GM19397 (cell line): ENCODE measurements at regions not wholly inside any gene's neighbourhood (a gene's known extent, or its start where the extent isn't known, plus 50 kb on each side); places are given as distances from the start of the nearest gene placed in this dataset.
A peak's percentile ranks its signal among the peaks of the same experiment; 100 is the strongest.

Source experiments
- ATAC-seq: cut with Tn5 transposase; IDR thresholded peaks from one replicate; pipeline ENCODE4 v1.9.1; 2021; ENCODE audit warnings: mild to moderate bottlenecking, moderate library complexity; ENCODE audit not compliant: unreplicated experiment

GRCh38 chrX:19172741-19173140 is 50.5 kb upstream of the ADGRG2 start:
- no peak for ATAC-seq

- ATAC-seq = no peak
Observed at GRCh38 chrX:19174401-19175025, 52.2 kb upstream of the ADGRG2 start.

GRCh38 chrX:19176901-19177630 is 54.8 kb upstream of the ADGRG2 start:
- no peak for ATAC-seq

- ATAC-seq = no peak
Observed at GRCh38 chrX:19177721-19178120, 55.5 kb upstream of the ADGRG2 start.

- ATAC-seq = no peak
Observed at GRCh38 chrX:19178402-19178801, 56.1 kb upstream of the ADGRG2 start.

GRCh38 chrX:19179389-19179788 is 57.1 kb upstream of the ADGRG2 start:
- ATAC-seq = no peak

- no peak for ATAC-seq
Observed at GRCh38 chrX:19181345-19181744, 59.1 kb upstream of the ADGRG2 start.

GRCh38 chrX:19182785-19183184 is 60.5 kb upstream of the ADGRG2 start:
- no peak for ATAC-seq

- no peak for ATAC-seq
Observed at GRCh38 chrX:19183761-19184477, 61.7 kb upstream of the ADGRG2 start.

GRCh38 chrX:19188566-19188965 is 66.3 kb upstream of the ADGRG2 start:
- ATAC-seq = no peak

- ATAC-seq = no peak
Observed at GRCh38 chrX:19190902-19191301, 68.6 kb upstream of the ADGRG2 start.

GRCh38 chrX:19193565-19193964 is 71.3 kb upstream of the ADGRG2 start:
- no peak for ATAC-seq

- ATAC-seq = peak; percentile 55
Observed at GRCh38 chrX:19194285-19195242, 72.3 kb upstream of the ADGRG2 start.

GRCh38 chrX:19195243-19195610 is 73.0 kb upstream of the ADGRG2 start:
- ATAC-seq = peak; percentile 53

- no peak for ATAC-seq
Observed at GRCh38 chrX:19198473-19198872, 76.2 kb upstream of the ADGRG2 start.

- ATAC-seq = no peak
Observed at GRCh38 chrX:19202171-19202570, 79.9 kb upstream of the ADGRG2 start.

GRCh38 chrX:19204636-19205035 is 82.4 kb upstream of the ADGRG2 start:
- no peak for ATAC-seq

GRCh38 chrX:19212037-19212436 is 89.8 kb upstream of the ADGRG2 start:
- ATAC-seq = no peak

GRCh38 chrX:19213610-19214152 is 91.4 kb upstream of the ADGRG2 start:
- ATAC-seq = no peak

- ATAC-seq = no peak
Observed at GRCh38 chrX:19214311-19214710, 92.0 kb upstream of the ADGRG2 start.

GRCh38 chrX:19225909-19226308 is 103.6 kb upstream of the ADGRG2 start:
- no peak for ATAC-seq
